ENCODE measurements at regions not wholly inside any gene's neighbourhood (a gene's known extent, or its start where the extent isn't known, plus 50 kb on each side); places are given as distances from the start of the nearest gene placed in this dataset.

- TF ChIP-seq, protein P1, sequence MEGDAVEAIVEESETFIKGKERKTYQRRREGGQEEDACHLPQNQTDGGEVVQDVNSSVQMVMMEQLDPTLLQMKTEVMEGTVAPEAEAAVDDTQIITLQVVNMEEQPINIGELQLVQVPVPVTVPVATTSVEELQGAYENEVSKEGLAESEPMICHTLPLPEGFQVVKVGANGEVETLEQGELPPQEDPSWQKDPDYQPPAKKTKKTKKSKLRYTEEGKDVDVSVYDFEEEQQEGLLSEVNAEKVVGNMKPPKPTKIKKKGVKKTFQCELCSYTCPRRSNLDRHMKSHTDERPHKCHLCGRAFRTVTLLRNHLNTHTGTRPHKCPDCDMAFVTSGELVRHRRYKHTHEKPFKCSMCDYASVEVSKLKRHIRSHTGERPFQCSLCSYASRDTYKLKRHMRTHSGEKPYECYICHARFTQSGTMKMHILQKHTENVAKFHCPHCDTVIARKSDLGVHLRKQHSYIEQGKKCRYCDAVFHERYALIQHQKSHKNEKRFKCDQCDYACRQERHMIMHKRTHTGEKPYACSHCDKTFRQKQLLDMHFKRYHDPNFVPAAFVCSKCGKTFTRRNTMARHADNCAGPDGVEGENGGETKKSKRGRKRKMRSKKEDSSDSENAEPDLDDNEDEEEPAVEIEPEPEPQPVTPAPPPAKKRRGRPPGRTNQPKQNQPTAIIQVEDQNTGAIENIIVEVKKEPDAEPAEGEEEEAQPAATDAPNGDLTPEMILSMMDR (IDR thresholded peaks at IDR 0.05 in 2 of 3, conservative IDR thresholded peaks at IDR 0.05 in 1 of 3; ENCODE audit: borderline replicate concordance in 1 of 3, insufficient read depth in 1 of 3, low read depth in 2 of 3, low read length in 2 of 3): no peak
- TF ChIP-seq CBX3 (IDR thresholded peaks at IDR 0.05; ENCODE audit: low read depth): no peak
Measured at GRCh38 chr12:111148005-111148404, 220.9 kb downstream of the PHETA1 start (continued).

GRCh38 chr12:111143271-111143670, 222.9 kb upstream of the MYL2 start:
- H2AFZ ChIP-seq (ENCODE audit: low read depth, low read length, poor library complexity, severe bottlenecking): no peak overlapping the region
- BruUV-seq (replicated peaks): no TSS peak
- H3K79me2 ChIP-seq (ENCODE audit: insufficient read depth, low read length): no peaks in the 10 kb centered on the region
- H3K9ac ChIP-seq (ENCODE audit: low read length): no peak overlapping the region
- peaks cover 11% of the 10 kb centered on the region; the same call in 1 of the 2 replicates for H3K27me3 ChIP-seq (ENCODE audit: insufficient read depth, low read length)
- H3K4me3 ChIP-seq (replicated peaks in 1 of 2; ENCODE audit: low read depth in 1 of 2, low read length in 2 of 2): no peak overlapping the region
- no peaks in the 10 kb centered on the region for H3K9me3 ChIP-seq (ENCODE audit: control insufficient read depth in 1 of 2, insufficient read depth in 1 of 2, low read depth in 1 of 2, low read length in 2 of 2)
- ChIA-PET RAD21 (ENCODE audit: low non-redundant PET in 1 of 2, low total read pairs in 2 of 2, uncharacterized antibody in 2 of 2, unreplicated experiment in 2 of 2) (no interaction called here), POLR2A (no interaction called here), CTCF (no interaction called here)
- H3K4me1 ChIP-seq (ENCODE audit: control insufficient read depth in 1 of 2, insufficient read depth in 2 of 2, low read length in 2 of 2): no peaks in the 10 kb centered on the region
- H3K9me2 ChIP-seq (ENCODE audit: insufficient read depth): no peaks in the 10 kb centered on the region
- no peak overlapping the region for H3K27ac ChIP-seq (ENCODE audit: low read depth, low read length)
- DNase-seq (ENCODE audit: low read depth, low spot score) (no peak), ATAC-seq (no peak)
- TF ChIP-seq ELF1 (IDR thresholded peaks at IDR 0.05; ENCODE audit: borderline replicate concordance, low read depth): no peak
- TF ChIP-seq ZNF274 (IDR thresholded peaks at IDR 0.05; ENCODE audit: low read depth, low read length): no peak
- TF ChIP-seq ZFX (IDR thresholded peaks at IDR 0.05): no peak
- TF ChIP-seq SIN3A (IDR thresholded peaks at IDR 0.05; ENCODE audit: low read depth): no peak
- TF ChIP-seq RAD21 (IDR thresholded peaks at IDR 0.05; ENCODE audit: low read depth): no peak
- TF ChIP-seq SRF (IDR thresholded peaks at IDR 0.05; ENCODE audit: low read depth): no peak
- no peak for TF ChIP-seq EZH2 (IDR thresholded peaks at IDR 0.05)
- no peak for TF ChIP-seq FOSL1 (IDR thresholded peaks at IDR 0.05; ENCODE audit: low read depth)
- TF ChIP-seq, protein P1 (IDR thresholded peaks at IDR 0.05 in 2 of 3, conservative IDR thresholded peaks at IDR 0.05 in 1 of 3; ENCODE audit: borderline replicate concordance in 1 of 3, insufficient read depth in 1 of 3, low read depth in 2 of 3, low read length in 2 of 3): no peak
- H4K20me1 ChIP-seq (ENCODE audit: insufficient read depth): no peaks in the 10 kb centered on the region
- no peak overlapping the region for H3K4me2 ChIP-seq (ENCODE audit: low read length)
- no peaks in the 10 kb centered on the region for H3K36me3 ChIP-seq (ENCODE audit: control insufficient read depth in 1 of 2, insufficient read depth in 2 of 2, low read length in 2 of 2)
- intact Hi-C loops (cut with micrococcal nuclease): no loop called here
